HG02678 (cell line): ENCODE measurements at regions not wholly inside any gene's neighbourhood (a gene's known extent, or its start where the extent isn't known, plus 50 kb on each side); places are given as distances from the start of the nearest gene placed in this dataset.

Experiments
- ATAC-seq: cut with Tn5 transposase; IDR thresholded peaks from one replicate; pipeline ENCODE4 v1.9.1; 2021; ENCODE audit warnings: mild to moderate bottlenecking, moderate library complexity; ENCODE audit not compliant: unreplicated experiment

GRCh38 chr5:12419075-12419474, 514.8 kb upstream of the CTNND2 start:
- no peak for ATAC-seq

- ATAC-seq = no peak
Observed at GRCh38 chr5:12413585-12413984, 509.3 kb upstream of the CTNND2 start.

- no peak for ATAC-seq
Observed at GRCh38 chr5:12413075-12413474, 508.8 kb upstream of the CTNND2 start.

GRCh38 chr5:12399868-12400267, 495.6 kb upstream of the CTNND2 start:
- peak; percentile 48 for ATAC-seq

GRCh38 chr5:12392246-12392645, 488.0 kb upstream of the CTNND2 start:
- no peak for ATAC-seq

GRCh38 chr5:12385095-12385494, 480.8 kb upstream of the CTNND2 start:
- ATAC-seq = no peak

- no peak for ATAC-seq
Observed at GRCh38 chr5:12384005-12384404, 479.8 kb upstream of the CTNND2 start.

- ATAC-seq = no peak
Observed at GRCh38 chr5:12367973-12368372, 463.7 kb upstream of the CTNND2 start.

- ATAC-seq = no peak
Observed at GRCh38 chr5:12360218-12360617, 456.0 kb upstream of the CTNND2 start.

- no peak for ATAC-seq
Observed at GRCh38 chr5:12358371-12359090, 454.3 kb upstream of the CTNND2 start.

- no peak for ATAC-seq
Observed at GRCh38 chr5:12357626-12358025, 453.4 kb upstream of the CTNND2 start.

- ATAC-seq = no peak
Observed at GRCh38 chr5:12354686-12355085, 450.4 kb upstream of the CTNND2 start.

- ATAC-seq = no peak
Observed at GRCh38 chr5:12343558-12343957, 439.3 kb upstream of the CTNND2 start.

GRCh38 chr5:12335938-12336337, 431.7 kb upstream of the CTNND2 start:
- no peak for ATAC-seq

- ATAC-seq = no peak
Observed at GRCh38 chr5:12332480-12332879, 428.2 kb upstream of the CTNND2 start.

GRCh38 chr5:12330993-12331588, 426.8 kb upstream of the CTNND2 start:
- ATAC-seq = no peak

GRCh38 chr5:12330381-12330780, 426.1 kb upstream of the CTNND2 start:
- ATAC-seq = no peak

- ATAC-seq = no peak
Observed at GRCh38 chr5:12323637-12324229, 419.5 kb upstream of the CTNND2 start.

GRCh38 chr5:12322042-12322441, 417.8 kb upstream of the CTNND2 start:
- no peak for ATAC-seq

- ATAC-seq = no peak
Observed at GRCh38 chr5:12320331-12320730, 416.1 kb upstream of the CTNND2 start.

- no peak for ATAC-seq
Observed at GRCh38 chr5:12316812-12317211, 412.6 kb upstream of the CTNND2 start.

GRCh38 chr5:12315461-12315860, 411.2 kb upstream of the CTNND2 start:
- no peak for ATAC-seq
